Activated naive CD4-positive, alpha-beta T cell treated with anti-CD3 and anti-CD28 coated beads for 36 hours (primary cell): ENCODE measurements at regions not wholly inside any gene's neighbourhood (a gene's known extent, or its start where the extent isn't known, plus 50 kb on each side); places are given as distances from the start of the nearest gene placed in this dataset.
"Not testable (repeated sequence)": the region's sequence is repeated elsewhere in the genome, so short reads cannot be mapped to it uniquely, and the experiment has no call there.

ENCODE experiments used
- CTCF ChIA-PET: fragments of 350-600 bp; sonication (Branson Sonifier 250); formaldehyde crosslinking; loops from one replicate; lab custom pipeline; 2021; ENCODE audit warnings: antibody characterized with exemption; lab: Charles Lee
- DNase-seq: peaks from one replicate; pipeline ENCODE4 v3.0.0-alpha.2; 2020
- H3K27ac Mint-ChIP-seq: one replicate; pipeline ENCODE4 v1.8.0; 2021; ENCODE audit warnings: mild to moderate bottlenecking, mixed read lengths
- H3K27me3 Mint-ChIP-seq: one replicate; pipeline ENCODE4 v1.8.0; 2021; ENCODE audit warnings: low read depth, mixed read lengths
- H3K36me3 Mint-ChIP-seq: one replicate; pipeline ENCODE4 v1.8.0; 2021; ENCODE audit warnings: low read depth, mixed read lengths
- H3K4me1 Mint-ChIP-seq: one replicate; pipeline ENCODE4 v1.8.0; 2021; ENCODE audit warnings: low read depth, mixed read lengths
- H3K4me3 Mint-ChIP-seq: one replicate; pipeline ENCODE4 v1.8.0; 2021; ENCODE audit warnings: mild to moderate bottlenecking, moderate library complexity, mixed read lengths
- H3K9me3 Mint-ChIP-seq: one replicate; pipeline ENCODE4 v1.8.0; 2021; ENCODE audit warnings: mixed read lengths
- intact Hi-C: fragments of 100-400 bp; cut with micrococcal nuclease; formaldehyde crosslinking; loops from one replicate; pipeline ENCODE4 v1.15.1; 2023

DNA sequence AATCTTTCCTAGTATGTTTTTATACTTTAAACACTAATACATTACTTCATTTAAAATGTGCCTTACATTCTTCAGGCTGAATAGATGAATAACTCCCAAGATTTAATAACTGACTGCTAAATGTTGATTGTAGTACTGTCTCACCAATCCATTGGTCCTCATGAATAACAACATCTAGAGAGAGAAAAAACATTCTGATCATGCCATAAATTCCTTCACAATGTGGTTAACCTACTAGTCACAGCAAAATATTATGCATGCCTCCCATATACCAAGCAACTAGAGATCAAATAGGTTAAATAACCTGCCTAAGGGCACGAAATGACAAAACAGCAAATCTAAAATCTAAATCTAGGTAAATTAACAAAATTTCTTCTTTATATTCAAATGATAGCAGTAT is 66.2 kb downstream of the SYT15 start:
- H3K9me3 Mint-ChIP-seq, CTCF ChIA-PET, H3K27me3 Mint-ChIP-seq, intact Hi-C loops, H3K36me3 Mint-ChIP-seq, H3K27ac Mint-ChIP-seq, H3K4me3 Mint-ChIP-seq, DNase-seq, H3K4me1 Mint-ChIP-seq: not testable (repeated sequence)

GRCh38 chr10:46646132-46646531 is 67.2 kb downstream of the SYT15 start:
- DNase-seq, CTCF ChIA-PET, H3K9me3 Mint-ChIP-seq, intact Hi-C loops, H3K4me1 Mint-ChIP-seq, H3K36me3 Mint-ChIP-seq, H3K27ac Mint-ChIP-seq, H3K27me3 Mint-ChIP-seq, H3K4me3 Mint-ChIP-seq: not testable (repeated sequence)

DNA sequence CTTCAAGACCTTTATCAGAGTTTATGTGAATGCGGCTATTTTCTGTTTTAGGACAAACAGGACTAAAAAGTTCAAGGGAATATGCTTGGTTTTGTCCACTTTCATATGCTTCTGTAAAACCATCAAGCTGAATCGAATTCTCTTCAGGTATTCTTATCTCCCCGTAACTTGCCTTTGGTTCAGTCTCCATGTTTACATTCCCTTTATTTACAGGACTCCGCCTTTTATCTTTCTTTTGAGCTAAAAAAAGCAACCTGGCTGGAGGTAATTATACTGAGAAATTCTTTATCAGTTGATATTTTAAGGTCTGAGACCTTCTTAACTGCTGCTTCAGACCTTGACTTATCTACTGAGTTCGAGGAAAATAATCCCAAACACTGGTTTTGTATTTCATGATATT is 72.0 kb downstream of the SYT15 start:
- H3K27me3 Mint-ChIP-seq, H3K9me3 Mint-ChIP-seq, H3K4me3 Mint-ChIP-seq, H3K4me1 Mint-ChIP-seq, H3K27ac Mint-ChIP-seq, H3K36me3 Mint-ChIP-seq, intact Hi-C loops, DNase-seq, CTCF ChIA-PET: not testable (repeated sequence)

DNA sequence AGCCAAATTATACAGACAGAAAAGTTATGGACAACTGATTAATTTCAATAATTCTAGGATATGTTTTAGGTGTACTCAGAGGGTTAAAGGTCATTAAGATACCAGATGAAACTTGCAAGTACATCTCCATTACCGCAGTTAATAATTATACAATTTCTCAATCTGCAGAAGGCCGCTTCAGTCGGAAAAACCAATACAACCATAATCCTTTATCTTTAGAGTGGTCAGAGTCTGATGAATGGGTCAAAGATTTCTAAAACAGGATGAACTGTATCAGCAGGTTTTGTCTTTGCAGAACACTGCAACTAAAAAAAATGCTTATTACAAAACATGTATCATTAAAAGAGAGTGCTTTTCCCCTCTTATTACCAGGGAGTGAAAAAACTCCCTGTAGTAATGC is 78.5 kb downstream of the SYT15 start:
- H3K36me3 Mint-ChIP-seq, H3K4me3 Mint-ChIP-seq, DNase-seq, H3K4me1 Mint-ChIP-seq, CTCF ChIA-PET, H3K27me3 Mint-ChIP-seq, H3K9me3 Mint-ChIP-seq, H3K27ac Mint-ChIP-seq, intact Hi-C loops: not testable (repeated sequence)

DNA sequence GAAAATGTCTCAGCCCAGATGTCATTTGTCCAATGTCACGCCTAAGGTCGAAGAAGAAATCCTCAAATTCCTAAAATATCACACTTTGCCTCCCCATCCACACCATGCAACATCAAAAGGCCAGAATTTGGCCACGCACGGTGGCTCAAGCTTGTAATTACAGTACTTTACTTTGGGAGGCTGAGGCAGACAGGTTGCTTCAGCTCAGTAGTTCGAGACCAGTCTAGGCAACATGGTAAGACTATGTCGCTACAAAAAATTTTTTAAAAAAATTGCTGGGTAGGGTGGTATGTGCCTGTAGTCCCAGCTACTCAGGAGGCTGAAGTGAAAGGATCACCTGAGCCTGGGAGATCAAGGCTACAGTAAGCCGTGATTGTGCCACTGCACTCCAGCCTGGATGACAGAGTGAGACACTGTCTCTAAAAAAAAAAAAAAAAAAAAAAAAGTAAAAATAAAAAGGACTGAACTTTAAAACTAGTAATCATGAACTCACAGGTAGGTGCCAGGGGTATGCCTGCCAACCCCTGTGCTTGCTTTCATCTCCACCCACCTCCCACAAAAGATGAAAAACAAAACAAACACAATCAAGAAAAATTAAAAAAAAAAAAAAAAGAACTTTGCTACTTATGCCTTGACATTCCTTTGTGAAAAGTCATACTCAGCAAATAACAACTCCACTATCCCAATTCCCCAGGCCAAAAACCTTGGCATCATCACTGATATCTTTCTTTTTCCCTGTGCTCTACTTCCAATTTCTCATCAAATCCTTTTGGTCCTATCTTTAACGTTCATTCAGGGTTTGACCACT is 81.3 kb downstream of the SYT15 start:
- H3K36me3 Mint-ChIP-seq, H3K27me3 Mint-ChIP-seq, H3K4me3 Mint-ChIP-seq, DNase-seq, intact Hi-C loops, H3K4me1 Mint-ChIP-seq, H3K27ac Mint-ChIP-seq, H3K9me3 Mint-ChIP-seq, CTCF ChIA-PET: not testable (repeated sequence)

DNA sequence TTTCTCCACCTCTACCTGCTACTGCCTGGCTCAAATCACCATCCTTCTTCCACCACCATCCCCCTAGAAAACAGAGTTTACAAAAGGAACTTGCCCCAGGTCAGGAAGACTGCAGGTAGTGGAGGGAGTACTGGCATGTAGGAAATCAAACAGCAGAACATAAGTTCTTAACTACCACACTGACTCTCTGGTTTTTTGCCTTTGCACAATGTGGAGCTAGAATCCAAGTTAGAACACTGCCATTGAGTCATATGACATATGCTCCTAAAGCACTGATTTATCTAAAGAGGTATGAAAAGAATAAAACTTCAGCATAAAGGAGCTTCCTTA is 81.9 kb downstream of the SYT15 start:
- H3K27ac Mint-ChIP-seq, DNase-seq, H3K4me3 Mint-ChIP-seq, H3K27me3 Mint-ChIP-seq, CTCF ChIA-PET, intact Hi-C loops, H3K4me1 Mint-ChIP-seq, H3K36me3 Mint-ChIP-seq, H3K9me3 Mint-ChIP-seq: not testable (repeated sequence)

DNA sequence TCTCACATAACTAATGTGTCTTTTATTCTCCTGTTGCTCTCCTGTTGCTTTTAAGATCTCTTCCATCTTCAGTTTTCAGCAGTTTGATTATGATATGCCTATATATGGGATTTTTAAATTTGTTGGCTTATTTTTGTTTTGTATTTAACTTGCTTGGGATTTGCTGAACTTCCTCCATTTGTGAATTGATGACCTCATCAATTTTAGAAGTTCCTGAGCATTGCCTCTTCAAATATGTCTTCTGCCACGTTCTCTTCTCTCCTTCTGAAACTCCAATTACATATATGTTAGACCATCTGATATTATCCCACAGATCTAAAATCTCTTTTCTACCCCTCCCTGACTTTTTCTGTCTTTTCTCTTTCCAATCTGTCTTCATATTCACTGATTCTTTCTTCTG is 86.6 kb downstream of the SYT15 start:
- H3K9me3 Mint-ChIP-seq, intact Hi-C loops, H3K36me3 Mint-ChIP-seq, DNase-seq, H3K27ac Mint-ChIP-seq, CTCF ChIA-PET, H3K27me3 Mint-ChIP-seq, H3K4me1 Mint-ChIP-seq, H3K4me3 Mint-ChIP-seq: not testable (repeated sequence)

DNA sequence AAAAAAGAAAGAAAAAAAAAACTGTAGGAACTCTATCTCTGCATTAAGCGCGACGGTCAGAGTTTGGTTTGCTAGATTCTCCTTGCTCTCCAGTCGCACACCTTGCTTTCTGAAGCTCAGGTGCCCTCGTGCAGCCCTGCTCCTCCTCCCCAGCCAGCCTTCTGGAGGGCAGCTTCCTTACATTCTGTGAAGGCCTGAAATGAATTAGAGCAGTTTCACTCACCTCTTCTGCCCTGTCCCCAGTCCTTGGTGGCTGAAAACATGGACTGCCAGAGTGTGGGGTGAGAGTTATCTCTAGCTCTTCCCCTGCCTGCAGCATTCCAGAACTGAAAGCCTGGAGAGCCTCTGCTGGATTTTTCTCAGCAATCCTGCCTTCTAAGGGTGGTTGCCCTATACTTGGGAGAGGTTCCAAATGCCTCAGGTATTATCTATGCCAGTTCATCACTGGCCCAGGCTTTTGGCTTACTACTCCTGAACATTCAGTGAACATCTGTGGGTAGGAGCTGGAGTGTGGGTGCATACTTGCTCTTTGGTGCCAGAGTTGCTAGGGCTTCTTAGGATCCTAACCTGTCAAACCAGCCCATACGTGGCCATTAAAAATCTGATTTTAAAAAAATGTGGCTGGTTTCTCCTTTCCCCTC is 89.5 kb downstream of the SYT15 start:
- H3K27ac Mint-ChIP-seq, H3K36me3 Mint-ChIP-seq, intact Hi-C loops, H3K9me3 Mint-ChIP-seq, H3K4me3 Mint-ChIP-seq, CTCF ChIA-PET, H3K27me3 Mint-ChIP-seq, H3K4me1 Mint-ChIP-seq, DNase-seq: not testable (repeated sequence)

DNA sequence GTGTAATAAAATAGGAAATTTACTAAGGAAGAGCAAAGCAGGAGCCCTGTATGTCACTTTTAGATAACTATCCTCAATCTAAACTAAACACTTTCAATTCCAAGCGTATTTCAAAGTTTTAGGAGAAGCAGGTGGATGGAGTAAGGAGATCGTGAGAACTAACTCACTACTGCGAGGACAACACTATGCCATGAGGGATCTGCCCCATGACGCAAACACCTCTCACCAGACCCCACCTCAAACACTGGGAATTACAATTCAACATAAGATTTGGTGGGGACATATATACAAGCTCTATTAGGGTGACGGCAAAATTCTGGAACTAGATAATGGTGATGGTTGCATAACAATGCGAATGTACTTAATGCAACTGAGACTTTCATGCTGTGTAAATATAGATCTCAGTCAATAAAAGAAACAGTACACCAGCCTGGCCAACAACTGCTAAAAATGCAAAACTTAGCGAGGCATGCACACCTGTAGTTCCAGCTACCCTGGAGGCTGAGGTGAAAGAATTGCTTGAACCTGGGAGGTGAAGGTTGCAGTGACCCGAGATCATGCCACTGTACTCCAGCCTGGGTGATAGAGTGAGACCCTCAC is 99.0 kb downstream of the SYT15 start:
- not testable (repeated sequence) for H3K36me3 Mint-ChIP-seq

DNA sequence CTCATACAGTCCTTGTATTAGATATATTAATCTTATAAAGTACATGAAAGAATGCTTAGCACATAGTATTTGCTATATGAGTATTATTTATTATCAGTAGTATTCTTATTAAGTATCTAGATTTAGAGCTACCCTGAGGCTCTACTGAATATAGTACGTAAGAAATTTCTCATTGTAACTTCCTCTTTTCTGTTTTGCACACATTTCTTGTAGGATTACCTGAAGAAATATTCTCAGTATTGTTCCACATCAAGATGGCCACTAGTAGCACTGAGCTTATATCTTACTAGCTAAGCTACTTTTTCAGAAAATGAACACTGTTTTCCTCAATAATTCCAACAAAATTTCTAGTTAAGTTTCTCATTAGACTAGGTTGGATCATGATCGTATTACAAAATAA is 112.5 kb downstream of the SYT15 start:
- H3K4me3 Mint-ChIP-seq, DNase-seq, CTCF ChIA-PET, intact Hi-C loops, H3K27me3 Mint-ChIP-seq, H3K4me1 Mint-ChIP-seq, H3K36me3 Mint-ChIP-seq, H3K9me3 Mint-ChIP-seq, H3K27ac Mint-ChIP-seq: not testable (repeated sequence)

More for the DNA sequence above, 99.0 kb downstream of the SYT15 start:
- H3K27ac Mint-ChIP-seq, H3K4me3 Mint-ChIP-seq, H3K9me3 Mint-ChIP-seq, H3K27me3 Mint-ChIP-seq, DNase-seq, H3K4me1 Mint-ChIP-seq, CTCF ChIA-PET, intact Hi-C loops: not testable (repeated sequence)

DNA sequence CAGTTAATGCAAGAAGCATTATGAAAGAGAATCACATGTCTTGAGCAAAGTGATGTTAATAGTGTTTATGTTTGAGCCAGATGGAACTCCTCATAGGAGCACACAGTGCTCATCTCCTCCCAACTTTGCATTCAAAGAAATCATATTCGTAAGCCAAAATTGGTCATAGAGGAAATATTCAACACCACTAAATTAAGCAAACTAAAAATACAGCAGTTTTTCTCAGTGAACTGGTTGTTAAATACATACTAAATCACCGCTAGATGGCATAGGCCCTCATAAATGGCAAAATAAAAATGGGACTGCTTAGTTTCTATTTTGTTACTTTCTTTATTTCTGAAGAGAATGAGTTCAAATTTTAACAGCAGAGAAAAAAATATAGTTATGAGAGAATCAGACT is 114.3 kb downstream of the SYT15 start:
- H3K36me3 Mint-ChIP-seq, H3K4me3 Mint-ChIP-seq, H3K27me3 Mint-ChIP-seq, H3K9me3 Mint-ChIP-seq, H3K4me1 Mint-ChIP-seq, H3K27ac Mint-ChIP-seq, CTCF ChIA-PET, intact Hi-C loops: not testable (repeated sequence)
- peak; percentile 4 for DNase-seq

DNA sequence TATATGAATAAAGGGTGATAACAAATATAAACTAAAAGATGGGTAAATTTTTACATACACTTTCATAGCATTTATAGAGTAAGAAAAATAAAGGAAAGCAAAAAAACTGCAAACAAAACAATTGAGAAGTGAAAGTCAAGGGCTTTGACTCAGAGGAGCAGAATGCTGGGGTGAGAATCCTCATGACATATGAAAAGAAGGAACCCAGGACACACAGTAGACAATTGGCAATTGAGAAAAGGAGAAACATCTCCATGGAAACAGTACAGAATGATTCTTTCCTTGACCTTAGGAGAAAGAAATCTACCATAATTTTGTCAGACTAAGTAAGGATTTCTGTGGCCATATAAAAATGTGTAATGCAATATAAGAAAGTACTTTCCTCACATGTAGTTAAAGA is 138.3 kb downstream of the SYT15 start:
- H3K9me3 Mint-ChIP-seq, DNase-seq, H3K27ac Mint-ChIP-seq, CTCF ChIA-PET, intact Hi-C loops, H3K4me1 Mint-ChIP-seq, H3K4me3 Mint-ChIP-seq, H3K36me3 Mint-ChIP-seq, H3K27me3 Mint-ChIP-seq: not testable (repeated sequence)

DNA sequence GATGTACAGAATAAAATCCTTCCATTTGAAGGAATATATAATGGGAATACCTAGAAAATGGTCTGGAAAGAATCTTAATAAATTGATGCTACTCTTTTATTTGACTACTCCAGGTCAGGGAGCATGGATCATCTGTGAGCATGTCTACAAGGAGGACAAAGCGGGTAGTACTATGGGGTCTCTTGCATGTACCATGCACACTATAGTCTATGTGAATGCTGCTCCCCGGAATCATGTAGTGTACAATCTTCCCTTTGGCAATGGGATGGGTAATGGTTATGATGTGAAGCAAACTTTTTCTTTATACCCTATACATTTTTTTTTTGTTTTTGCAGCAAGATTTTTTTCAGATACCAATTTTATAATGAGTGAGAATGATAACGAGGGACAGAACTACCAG is 139.1 kb downstream of the SYT15 start:
- H3K27me3 Mint-ChIP-seq, H3K4me1 Mint-ChIP-seq, CTCF ChIA-PET, intact Hi-C loops, DNase-seq, H3K36me3 Mint-ChIP-seq, H3K9me3 Mint-ChIP-seq, H3K4me3 Mint-ChIP-seq, H3K27ac Mint-ChIP-seq: not testable (repeated sequence)
